Mesenchymal stem cell (in vitro differentiated cells and primary cell): ENCODE measurements at regions not wholly inside any gene's neighbourhood (a gene's known extent, or its start where the extent isn't known, plus 50 kb on each side); places are given as distances from the start of the nearest gene placed in this dataset.

ENCODE experiments used
- DNase-seq: peaks from one replicate; pipeline ENCODE4 v3.0.0-alpha.2; 2013
- H2AFZ ChIP-seq: one replicate; pipeline ENCODE4 v1.6.1; 2013; ENCODE audit warnings: low read depth, mild to moderate bottlenecking, control low read depth, inconsistent platforms, low read length, moderate library complexity
- H2AK5ac ChIP-seq: 2 replicates; pipeline ENCODE4 v1.6.1; 2013; ENCODE audit warnings: low read length, moderate library complexity, mild to moderate bottlenecking, inconsistent platforms; ENCODE audit not compliant: severe bottlenecking
- H2BK120ac ChIP-seq: one replicate; pipeline ENCODE4 v1.6.1; 2013; ENCODE audit warnings: low read depth, mild to moderate bottlenecking, inconsistent platforms, low read length, moderate library complexity
- H2BK12ac ChIP-seq, 2 experiments: one replicate each; pipeline ENCODE4 v1.6.1; 2013; ENCODE audit warnings: inconsistent platforms in 2 of 2, low read length in 2 of 2, mild to moderate bottlenecking in 2 of 2, moderate library complexity in 2 of 2, control low read depth in 1 of 2
- H2BK15ac ChIP-seq: one replicate; pipeline ENCODE4 v1.6.1; 2013; ENCODE audit warnings: mild to moderate bottlenecking, low read depth, inconsistent platforms; ENCODE audit not compliant: poor library complexity, severe bottlenecking
- H2BK5ac ChIP-seq: 2 replicates; pipeline ENCODE4 v1.6.1; 2013; ENCODE audit warnings: low read depth, mild to moderate bottlenecking, low read length, control low read depth, inconsistent platforms; ENCODE audit not compliant: poor library complexity, severe bottlenecking
- H3K14ac ChIP-seq, 2 experiments: one replicate each; pipeline ENCODE4 v1.6.1; 2013; ENCODE audit warnings: inconsistent platforms in 2 of 2, low read length in 2 of 2, control low read depth in 1 of 2, mild to moderate bottlenecking in 1 of 2, moderate library complexity in 1 of 2
- H3K18ac ChIP-seq, 2 experiments: one replicate each; pipeline ENCODE4 v1.6.1; 2013; ENCODE audit warnings: inconsistent platforms in 2 of 2, low read length in 2 of 2, control low read depth in 1 of 2, low read depth in 1 of 2, mild to moderate bottlenecking in 1 of 2
- H3K23ac ChIP-seq, 2 experiments: one replicate each; pipeline ENCODE4 v1.6.1; 2013; ENCODE audit warnings: inconsistent platforms in 2 of 2, low read length in 2 of 2, mild to moderate bottlenecking in 2 of 2, moderate library complexity in 2 of 2, control low read depth in 1 of 2
- H3K27ac ChIP-seq: 2 replicates; pipeline ENCODE4 v1.5.1; 2013; ENCODE audit warnings: mild to moderate bottlenecking, moderate library complexity, low read length, control low read depth, inconsistent platforms; ENCODE audit not compliant: poor library complexity, severe bottlenecking
- H3K27me3 ChIP-seq, 2 experiments: 2 replicates each; pipeline versions ENCODE4 v1.6.1 to v1.7.0; 2013; ENCODE audit warnings: low read length in 2 of 2, mild to moderate bottlenecking in 2 of 2, moderate library complexity in 2 of 2, control low read depth in 1 of 2, inconsistent platforms in 1 of 2; ENCODE audit not compliant: control insufficient read depth in 1 of 2, insufficient read depth in 1 of 2
- H3K36me3 ChIP-seq, 2 experiments: 2 replicates each; pipeline versions ENCODE4 v1.6.1 to v1.7.0; 2013; ENCODE audit warnings: low read length in 2 of 2, control low read depth in 1 of 2, inconsistent platforms in 1 of 2, low read depth in 1 of 2, mild to moderate bottlenecking in 1 of 2; ENCODE audit not compliant: insufficient read depth in 2 of 2, control insufficient read depth in 1 of 2
- H3K4ac ChIP-seq, 2 experiments: one replicate each; pipeline ENCODE4 v1.6.1; 2013; ENCODE audit warnings: inconsistent platforms in 2 of 2, low read length in 2 of 2, mild to moderate bottlenecking in 2 of 2, moderate library complexity in 2 of 2, control low read depth in 1 of 2, low read depth in 1 of 2
- H3K4me1 ChIP-seq: 2 replicates; pipeline ENCODE4 v1.6.1; 2013; ENCODE audit warnings: low read depth, low read length, control low read depth; ENCODE audit not compliant: control insufficient read depth, insufficient read depth
- H3K4me2 ChIP-seq: 2 replicates; pipeline ENCODE4 v1.6.1; 2013; ENCODE audit warnings: low read length, mild to moderate bottlenecking, inconsistent platforms; ENCODE audit not compliant: poor library complexity, severe bottlenecking
- H3K4me3 ChIP-seq, 2 experiments: 2 replicates each; pipeline versions ENCODE4 v1.5.1 to v1.7.0; 2013; ENCODE audit warnings: low read length in 2 of 2, mild to moderate bottlenecking in 2 of 2, control low read depth in 1 of 2, low read depth in 1 of 2; ENCODE audit not compliant: insufficient read depth in 1 of 2
- H3K79me1 ChIP-seq: replicated peaks from 2 replicates; pipeline ENCODE4 v1.6.1; 2013; ENCODE audit warnings: mild to moderate bottlenecking, control low read depth, low read length, inconsistent platforms; ENCODE audit not compliant: poor library complexity, severe bottlenecking
- H3K9ac ChIP-seq: 2 replicates; pipeline ENCODE4 v1.7.0; 2013; ENCODE audit warnings: mild to moderate bottlenecking, low read length, moderate library complexity
- H3K9me3 ChIP-seq: 2 replicates; pipeline ENCODE4 v1.7.0; 2013; ENCODE audit warnings: mild to moderate bottlenecking, low read length; ENCODE audit not compliant: control insufficient read depth
- H4K8ac ChIP-seq: one replicate; pipeline ENCODE4 v1.6.1; 2013; ENCODE audit warnings: inconsistent platforms, mild to moderate bottlenecking, low read length, moderate library complexity
- H4K91ac ChIP-seq: one replicate; pipeline ENCODE4 v1.6.1; 2013; ENCODE audit warnings: mild to moderate bottlenecking, low read length, inconsistent platforms
- WGBS: methylation state at CpG from one replicate; pipeline ENCODE4 v1.1.7; 2013; ENCODE audit warnings: mixed read lengths; 5-methylcytosine and 5-hydroxymethylcytosine counted together

DNA sequence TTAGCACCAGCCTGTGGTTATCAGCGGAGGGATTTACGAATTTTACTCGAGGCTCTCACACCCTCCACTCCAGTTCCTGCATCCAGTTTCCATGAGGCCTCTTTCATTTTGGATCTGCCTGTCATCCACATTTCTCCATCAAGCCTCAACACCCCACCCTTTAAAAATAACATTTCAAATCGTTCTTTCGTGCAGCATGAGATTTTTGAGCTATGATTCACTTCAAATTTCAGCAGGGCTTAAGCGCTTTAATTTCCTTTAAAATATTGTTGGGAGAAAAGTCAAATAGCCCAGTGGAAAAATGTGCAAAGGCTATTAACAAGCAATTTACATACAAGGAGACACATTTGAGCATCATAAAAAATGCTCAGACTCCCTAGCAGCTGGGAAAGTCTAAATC, 103.2 kb downstream of the MSX2 start:
- Histone ChIP-seq H2BK15ac (no peak overlapping the region), H3K23ac (no peak overlapping the region), H2BK12ac (no peak overlapping the region), H2AK5ac (no peak overlapping the region), H3K18ac (no peak overlapping the region), H3K4me1 (no peaks in the 10 kb centered on the region), H2AFZ (no peak overlapping the region), H4K8ac (no peak overlapping the region), H3K9ac (no peak overlapping the region), H3K4ac (no peak overlapping the region), H3K27me3 (no peaks in the 10 kb centered on the region), H2BK120ac (no peak overlapping the region), H3K9me3 (no peaks in the 10 kb centered on the region), H3K79me1 (no peaks in the 10 kb centered on the region), H3K4me3 (no peak overlapping the region), H3K4me2 (no peak overlapping the region), H3K27ac (no peak overlapping the region), H3K14ac (no peak overlapping the region), H2BK5ac (no peak overlapping the region), H3K36me3 (no peaks in the 10 kb centered on the region), H4K91ac (no peak overlapping the region)
- no peak for DNase-seq
- 66% methylated on average over 6 of the region's 6 CpGs for WGBS

DNA sequence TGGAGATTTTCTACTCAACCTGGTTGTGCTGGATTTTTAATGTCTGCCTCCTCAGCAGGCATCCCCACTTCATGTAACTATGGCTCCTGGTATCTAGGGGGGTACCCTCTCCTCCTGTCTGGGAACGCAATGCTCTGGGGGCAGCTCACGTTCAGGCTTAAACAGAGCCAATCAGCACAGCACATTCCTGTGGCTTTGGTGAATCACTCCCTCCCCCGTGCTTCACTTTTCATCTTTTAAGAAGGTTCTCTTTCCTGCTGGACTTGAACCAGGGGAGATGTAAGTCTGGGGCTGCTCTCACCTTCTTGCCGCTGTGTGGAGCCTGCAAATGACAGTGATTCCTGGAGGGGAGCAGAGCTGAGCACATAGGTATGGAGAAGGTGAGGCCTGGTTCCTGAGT, 101.2 kb downstream of the MSX2 start:
- H2BK15ac ChIP-seq = no peak overlapping the region
- H3K9ac ChIP-seq = no peak overlapping the region
- H3K36me3 ChIP-seq = no peaks in the 10 kb centered on the region
- no peak overlapping the region for H3K23ac ChIP-seq
- H3K4ac ChIP-seq = no peak overlapping the region
- no peak for DNase-seq
- no peaks in the 10 kb centered on the region for H3K4me1 ChIP-seq
- peaks cover 5% of the 10 kb centered on the region for H3K9me3 ChIP-seq
- no peak overlapping the region for H2BK5ac ChIP-seq
- WGBS = 59% methylated on average over 4 of the region's 4 CpGs
- no peak overlapping the region for H3K27ac ChIP-seq
- H2BK120ac ChIP-seq = no peak overlapping the region
- no peak overlapping the region for H4K8ac ChIP-seq
- no peaks in the 10 kb centered on the region for H3K79me1 ChIP-seq
- H2BK12ac ChIP-seq = no peak overlapping the region
- H3K4me3 ChIP-seq = no peak overlapping the region
- no peaks in the 10 kb centered on the region for H3K27me3 ChIP-seq
- no peak overlapping the region for H3K4me2 ChIP-seq
- H3K18ac ChIP-seq = no peak overlapping the region
- no peak overlapping the region for H3K14ac ChIP-seq
- no peak overlapping the region for H4K91ac ChIP-seq
- no peak overlapping the region for H2AFZ ChIP-seq
- H2AK5ac ChIP-seq = no peak overlapping the region

DNA sequence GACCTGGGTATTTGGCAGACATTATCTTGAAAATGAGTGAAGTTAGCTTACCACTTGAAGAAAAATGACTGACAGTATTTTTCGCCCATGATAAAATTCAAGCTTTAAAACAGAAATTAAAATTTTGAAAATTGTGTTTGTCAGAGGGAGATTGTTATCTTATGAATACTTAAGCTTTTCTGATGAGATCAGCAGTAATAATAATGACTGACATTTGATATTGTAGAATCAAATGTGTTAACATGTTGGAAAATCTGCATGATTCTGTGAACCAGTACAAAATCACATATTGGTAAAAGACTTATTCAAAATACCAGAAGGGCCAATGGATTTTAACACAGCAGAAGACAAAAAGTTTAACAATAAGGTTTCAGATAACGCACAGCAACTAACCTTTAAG, 94.0 kb downstream of the MSX2 start:
- H3K9ac ChIP-seq = no peak overlapping the region
- H4K91ac ChIP-seq = no peak overlapping the region
- no peak overlapping the region for H3K4me2 ChIP-seq
- 91% methylated on average over 1 of the region's 2 CpGs for WGBS
- no peaks in the 10 kb centered on the region for H3K36me3 ChIP-seq
- no peak overlapping the region for H2AFZ ChIP-seq
- no peak overlapping the region for H3K4me3 ChIP-seq
- no peaks in the 10 kb centered on the region for H3K27me3 ChIP-seq
- H2BK12ac ChIP-seq = no peak overlapping the region
- no peak overlapping the region for H3K18ac ChIP-seq
- no peak overlapping the region for H3K23ac ChIP-seq
- peaks cover 11% of the 10 kb centered on the region for H3K9me3 ChIP-seq
- no peak overlapping the region for H3K4ac ChIP-seq
- no peak overlapping the region for H2BK5ac ChIP-seq
- H2BK120ac ChIP-seq = no peak overlapping the region
- no peak overlapping the region for H2AK5ac ChIP-seq
- H4K8ac ChIP-seq = no peak overlapping the region
- no peaks in the 10 kb centered on the region for H3K79me1 ChIP-seq
- no peaks in the 10 kb centered on the region for H3K4me1 ChIP-seq
- H2BK15ac ChIP-seq = no peak overlapping the region
- no peak overlapping the region for H3K14ac ChIP-seq
- DNase-seq = no peak
- no peak overlapping the region for H3K27ac ChIP-seq

DNA sequence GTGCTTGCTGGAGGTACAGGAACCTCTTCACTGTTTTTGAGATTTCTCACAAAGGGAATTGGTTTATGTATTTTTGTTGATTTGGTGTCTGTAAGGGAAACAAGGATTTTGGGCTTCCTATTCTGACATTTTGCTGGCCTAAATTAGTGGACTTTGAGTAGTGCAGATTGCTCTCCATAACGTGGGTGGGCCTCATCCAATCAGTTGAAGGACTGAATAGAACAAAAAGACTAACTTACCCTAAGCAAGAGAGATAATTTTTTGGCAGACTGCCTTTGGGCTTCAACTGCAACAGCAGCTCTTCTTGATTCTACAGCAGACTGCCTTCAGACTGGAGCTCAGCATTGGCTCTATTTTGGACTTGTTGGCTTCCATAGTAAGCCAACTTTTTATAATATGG, 93.2 kb downstream of the MSX2 start:
- H2BK12ac ChIP-seq = no peak overlapping the region
- no peak overlapping the region for H4K91ac ChIP-seq
- H3K18ac ChIP-seq = no peak overlapping the region
- H3K36me3 ChIP-seq = no peaks in the 10 kb centered on the region
- no peak overlapping the region for H2BK5ac ChIP-seq
- no peak for DNase-seq
- no peak overlapping the region for H3K27ac ChIP-seq
- no peak overlapping the region for H4K8ac ChIP-seq
- no peak overlapping the region for H3K9ac ChIP-seq
- 31% methylated on average over 1 of the region's 1 CpG for WGBS
- no peak overlapping the region for H3K4me2 ChIP-seq
- peaks cover 11% of the 10 kb centered on the region for H3K9me3 ChIP-seq
- H3K4ac ChIP-seq = no peak overlapping the region
- H3K23ac ChIP-seq = no peak overlapping the region
- H2BK15ac ChIP-seq = no peak overlapping the region
- no peaks in the 10 kb centered on the region for H3K4me1 ChIP-seq
- H2BK120ac ChIP-seq = no peak overlapping the region
- H3K27me3 ChIP-seq = no peaks in the 10 kb centered on the region
- H3K14ac ChIP-seq = no peak overlapping the region
- no peak overlapping the region for H3K4me3 ChIP-seq
- no peak overlapping the region for H2AK5ac ChIP-seq
- H2AFZ ChIP-seq = no peak overlapping the region
- H3K79me1 ChIP-seq = no peaks in the 10 kb centered on the region
